ENCODE measurements at regions not wholly inside any gene's neighbourhood (a gene's known extent, or its start where the extent isn't known, plus 50 kb on each side); places are given as distances from the start of the nearest gene placed in this dataset.
"Not testable (repeated sequence)": the region's sequence is repeated elsewhere in the genome, so short reads cannot be mapped to it uniquely, and the experiment has no call there.

DNA sequence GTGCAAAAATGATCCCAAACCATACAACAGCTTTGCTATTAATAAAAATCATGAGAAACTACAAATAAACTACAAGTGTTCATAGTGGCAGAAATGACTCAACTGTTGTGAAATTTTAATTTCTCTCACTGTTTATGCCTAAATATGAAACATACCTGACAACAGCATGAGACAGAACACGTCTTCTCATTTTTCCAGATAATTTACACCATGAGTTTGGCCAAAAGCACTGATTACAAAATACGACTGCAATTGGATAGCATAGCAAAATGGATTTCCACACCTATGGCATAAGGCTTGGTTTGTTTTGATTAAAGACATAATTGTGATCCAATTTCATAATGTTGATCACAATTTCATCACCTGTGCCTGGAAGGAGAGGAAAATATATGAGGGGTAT lies 608.6 kb downstream of the GATA3 start:
- H3K9ac ChIP-seq (ENCODE audit: low read length in 2 of 2): no peak overlapping the region
- no peaks in the 10 kb centered on the region for H3K4me1 ChIP-seq (ENCODE audit: control insufficient read depth, insufficient read depth, low read length)
- peaks cover 0 to 3% of the 10 kb centered on the region in 2 donors for H3K9me3 ChIP-seq (ENCODE audit: control insufficient read depth in 2 of 2, low read length in 2 of 2)
- no peak overlapping the region for H3K27ac ChIP-seq (ENCODE audit: low read length)
- no peaks in the 10 kb centered on the region for H3K36me3 ChIP-seq (ENCODE audit: control insufficient read depth in 2 of 2, insufficient read depth in 2 of 2, low read length in 2 of 2)
- no peak overlapping the region for H3K4me3 ChIP-seq (ENCODE audit: low read length in 2 of 2)
- H3K27me3 ChIP-seq (ENCODE audit: control insufficient read depth in 1 of 2, insufficient read depth in 2 of 2, low read length in 2 of 2): no peaks in the 10 kb centered on the region

DNA sequence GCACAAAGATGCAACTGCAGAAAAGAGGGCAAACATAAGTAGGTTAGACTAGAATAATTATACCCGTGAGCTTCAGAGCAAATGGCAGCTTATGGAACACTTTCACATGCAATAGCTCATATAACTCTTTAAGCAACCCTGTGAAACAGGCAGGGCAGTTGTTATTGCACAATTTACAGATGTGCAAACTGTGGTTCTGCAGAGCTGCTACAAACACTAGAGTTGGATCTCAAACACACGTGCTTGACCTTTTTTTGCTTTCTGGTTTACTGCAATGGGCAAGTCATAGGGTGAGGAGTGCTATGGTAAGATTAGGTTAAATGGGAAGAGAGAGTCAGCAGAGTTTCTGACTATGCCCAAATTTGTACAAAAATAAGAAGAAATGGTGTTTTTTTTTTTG lies 610.8 kb downstream of the GATA3 start:
- Histone ChIP-seq H3K36me3 (ENCODE audit: control insufficient read depth in 2 of 2, insufficient read depth in 2 of 2, low read length in 2 of 2) (no peaks in the 10 kb centered on the region), H3K27me3 (ENCODE audit: control insufficient read depth in 1 of 2, insufficient read depth in 2 of 2, low read length in 2 of 2) (no peaks in the 10 kb centered on the region), H3K27ac (ENCODE audit: low read length) (no peak overlapping the region), H3K9me3 (ENCODE audit: control insufficient read depth in 2 of 2, low read length in 2 of 2) (peaks cover 0 to 3% of the 10 kb centered on the region in 2 donors), H3K4me3 (ENCODE audit: low read length in 2 of 2) (no peak overlapping the region), H3K4me1 (ENCODE audit: control insufficient read depth, insufficient read depth, low read length) (no peaks in the 10 kb centered on the region), H3K9ac (ENCODE audit: low read length in 2 of 2) (no peak overlapping the region)

GRCh38 chr10:8670461-8670860 lies 616.0 kb downstream of the GATA3 start:
- H3K4me1 ChIP-seq (ENCODE audit: control insufficient read depth, insufficient read depth, low read length): no peaks in the 10 kb centered on the region
- peaks cover 3 to 9% of the 10 kb centered on the region in 2 donors for H3K9me3 ChIP-seq (ENCODE audit: control insufficient read depth in 2 of 2, low read length in 2 of 2)
- no peak overlapping the region for H3K4me3 ChIP-seq (ENCODE audit: low read length in 2 of 2)
- H3K36me3 ChIP-seq (ENCODE audit: control insufficient read depth in 2 of 2, insufficient read depth in 2 of 2, low read length in 2 of 2): no peaks in the 10 kb centered on the region
- H3K27me3 ChIP-seq (ENCODE audit: control insufficient read depth in 1 of 2, insufficient read depth in 2 of 2, low read length in 2 of 2): no peaks in the 10 kb centered on the region
- no peak overlapping the region for H3K9ac ChIP-seq (ENCODE audit: low read length in 2 of 2)
- no peak overlapping the region for H3K27ac ChIP-seq (ENCODE audit: low read length)

DNA sequence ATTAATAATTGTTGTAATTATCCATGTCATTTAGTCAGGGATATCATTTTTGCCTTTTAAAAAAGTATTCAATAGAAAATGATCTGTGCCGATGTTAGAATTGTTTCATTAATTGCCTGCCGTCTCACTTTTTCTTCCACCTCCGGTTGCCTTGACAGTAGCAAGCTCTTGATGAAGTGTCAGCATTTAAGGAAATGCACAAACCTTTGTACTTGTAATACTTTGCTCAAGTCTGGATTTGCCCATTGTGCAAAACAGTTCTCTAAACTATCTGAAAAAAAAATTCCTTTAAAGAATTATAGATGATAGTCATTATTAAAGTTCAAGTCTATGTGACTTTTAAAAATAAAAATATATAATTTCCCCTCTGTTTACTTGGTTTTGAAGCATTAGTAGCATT lies 619.7 kb downstream of the GATA3 start:
- Histone ChIP-seq H3K27ac (ENCODE audit: low read length) (no peak overlapping the region), H3K4me1 (ENCODE audit: control insufficient read depth, insufficient read depth, low read length) (no peaks in the 10 kb centered on the region), H3K36me3 (ENCODE audit: control insufficient read depth in 2 of 2, insufficient read depth in 2 of 2, low read length in 2 of 2) (no peaks in the 10 kb centered on the region), H3K9me3 (ENCODE audit: control insufficient read depth in 2 of 2, low read length in 2 of 2) (peaks cover 3 to 6% of the 10 kb centered on the region in 2 donors), H3K27me3 (ENCODE audit: control insufficient read depth in 1 of 2, insufficient read depth in 2 of 2, low read length in 2 of 2) (no peaks in the 10 kb centered on the region), H3K9ac (ENCODE audit: low read length in 2 of 2) (no peak overlapping the region), H3K4me3 (ENCODE audit: low read length in 2 of 2) (no peak overlapping the region)

GRCh38 chr10:8677642-8678041 lies 623.2 kb downstream of the GATA3 start:
- Histone ChIP-seq H3K9me3 (ENCODE audit: control insufficient read depth in 2 of 2, low read length in 2 of 2) (no peaks in the 10 kb centered on the region), H3K9ac (ENCODE audit: low read length in 2 of 2) (no peak overlapping the region), H3K4me1 (ENCODE audit: control insufficient read depth, insufficient read depth, low read length) (no peaks in the 10 kb centered on the region), H3K27me3 (ENCODE audit: control insufficient read depth in 1 of 2, insufficient read depth in 2 of 2, low read length in 2 of 2) (no peaks in the 10 kb centered on the region), H3K4me3 (ENCODE audit: low read length in 2 of 2) (no peak overlapping the region), H3K27ac (ENCODE audit: low read length) (no peak overlapping the region), H3K36me3 (ENCODE audit: control insufficient read depth in 2 of 2, insufficient read depth in 2 of 2, low read length in 2 of 2) (no peaks in the 10 kb centered on the region)

- not testable (repeated sequence) for H3K4me1 ChIP-seq (ENCODE audit: control insufficient read depth, insufficient read depth, low read length); H3K4me3 ChIP-seq (ENCODE audit: low read length in 2 of 2); H3K36me3 ChIP-seq (ENCODE audit: control insufficient read depth in 2 of 2, insufficient read depth in 2 of 2, low read length in 2 of 2); H3K27me3 ChIP-seq (ENCODE audit: control insufficient read depth in 1 of 2, insufficient read depth in 2 of 2, low read length in 2 of 2); H3K9me3 ChIP-seq (ENCODE audit: control insufficient read depth in 2 of 2, low read length in 2 of 2); H3K9ac ChIP-seq (ENCODE audit: low read length in 2 of 2); H3K27ac ChIP-seq (ENCODE audit: low read length)
These were observed 630.4 kb downstream of the GATA3 start for GRCh38 chr10:8684916-8685315.

DNA sequence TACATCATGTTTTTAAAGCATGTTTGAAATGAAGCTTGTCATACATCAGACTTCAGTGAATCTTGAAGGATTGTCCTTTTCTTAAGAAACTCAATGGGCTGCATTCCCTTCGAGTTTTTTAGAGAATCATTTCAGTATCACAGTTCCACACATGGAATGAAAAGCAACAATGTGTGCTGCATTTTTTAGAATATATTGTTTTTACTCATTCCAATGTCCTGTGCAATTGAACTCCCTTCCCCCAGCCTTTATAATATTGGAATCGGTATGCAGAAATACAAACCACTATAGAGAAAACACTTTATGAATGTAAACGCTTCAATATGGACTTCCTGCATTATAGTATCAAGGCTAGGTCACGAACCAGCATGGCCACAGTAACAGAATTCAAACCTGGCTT lies 634.4 kb downstream of the GATA3 start:
- Histone ChIP-seq H3K36me3 (ENCODE audit: control insufficient read depth in 2 of 2, insufficient read depth in 2 of 2, low read length in 2 of 2) (no peaks in the 10 kb centered on the region), H3K4me1 (ENCODE audit: control insufficient read depth, insufficient read depth, low read length) (no peaks in the 10 kb centered on the region), H3K9ac (ENCODE audit: low read length in 2 of 2) (no peak overlapping the region), H3K9me3 (ENCODE audit: control insufficient read depth in 2 of 2, low read length in 2 of 2) (no peaks in the 10 kb centered on the region), H3K4me3 (ENCODE audit: low read length in 2 of 2) (no peak overlapping the region), H3K27me3 (ENCODE audit: control insufficient read depth in 1 of 2, insufficient read depth in 2 of 2, low read length in 2 of 2) (no peaks in the 10 kb centered on the region), H3K27ac (ENCODE audit: low read length) (no peak overlapping the region)

DNA sequence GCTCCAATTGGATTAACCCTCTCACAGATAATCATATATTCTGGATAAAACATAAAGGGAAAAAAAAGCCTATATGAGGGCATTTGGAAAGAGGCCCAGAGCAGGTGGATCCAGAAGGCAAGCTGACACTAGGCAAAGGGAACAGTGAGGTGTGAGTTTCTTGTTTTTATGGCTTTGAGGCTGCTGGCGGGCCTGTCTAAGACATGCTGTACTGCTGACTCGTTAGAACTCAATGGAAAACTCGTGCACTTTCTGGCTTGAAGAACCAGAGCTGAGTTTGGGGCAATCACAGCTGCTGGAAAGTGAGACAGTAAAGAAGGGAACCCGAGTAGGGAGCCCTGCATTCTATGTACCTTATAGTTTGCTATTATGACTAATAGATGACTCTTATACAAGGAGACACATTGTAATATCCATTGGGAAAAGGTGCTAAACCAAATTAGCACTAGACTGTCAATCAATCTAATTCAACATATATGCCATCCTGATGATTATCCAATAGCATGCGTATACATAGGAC lies 637.1 kb downstream of the GATA3 start:
- no peak overlapping the region for H3K4me3 ChIP-seq (ENCODE audit: low read length in 2 of 2)
- no peaks in the 10 kb centered on the region for H3K27me3 ChIP-seq (ENCODE audit: control insufficient read depth in 1 of 2, insufficient read depth in 2 of 2, low read length in 2 of 2)
- no peaks in the 10 kb centered on the region for H3K9me3 ChIP-seq (ENCODE audit: control insufficient read depth in 2 of 2, low read length in 2 of 2)
- no peak overlapping the region for H3K9ac ChIP-seq (ENCODE audit: low read length in 2 of 2)
- H3K27ac ChIP-seq (ENCODE audit: low read length): no peak overlapping the region
- H3K4me1 ChIP-seq (ENCODE audit: control insufficient read depth, insufficient read depth, low read length): no peaks in the 10 kb centered on the region
- H3K36me3 ChIP-seq (ENCODE audit: control insufficient read depth in 2 of 2, insufficient read depth in 2 of 2, low read length in 2 of 2): no peaks in the 10 kb centered on the region

- not testable (repeated sequence) for H3K9me3 ChIP-seq (ENCODE audit: control insufficient read depth in 2 of 2, low read length in 2 of 2); H3K27ac ChIP-seq (ENCODE audit: low read length); H3K27me3 ChIP-seq (ENCODE audit: control insufficient read depth in 1 of 2, insufficient read depth in 2 of 2, low read length in 2 of 2); H3K36me3 ChIP-seq (ENCODE audit: control insufficient read depth in 2 of 2, insufficient read depth in 2 of 2, low read length in 2 of 2); H3K9ac ChIP-seq (ENCODE audit: low read length in 2 of 2); H3K4me3 ChIP-seq (ENCODE audit: low read length in 2 of 2); H3K4me1 ChIP-seq (ENCODE audit: control insufficient read depth, insufficient read depth, low read length)
These were observed 639.1 kb downstream of the GATA3 start for GRCh38 chr10:8693635-8694034.

GRCh38 chr10:8696746-8697145 lies 642.3 kb downstream of the GATA3 start:
- no peak overlapping the region for H3K27ac ChIP-seq (ENCODE audit: low read length)
- H3K36me3 ChIP-seq (ENCODE audit: control insufficient read depth in 2 of 2, insufficient read depth in 2 of 2, low read length in 2 of 2): no peaks in the 10 kb centered on the region
- H3K4me3 ChIP-seq (ENCODE audit: low read length in 2 of 2): no peak overlapping the region
- no peak overlapping the region for H3K9ac ChIP-seq (ENCODE audit: low read length in 2 of 2)
- no peaks in the 10 kb centered on the region for H3K27me3 ChIP-seq (ENCODE audit: control insufficient read depth in 1 of 2, insufficient read depth in 2 of 2, low read length in 2 of 2)
- no peaks in the 10 kb centered on the region for H3K4me1 ChIP-seq (ENCODE audit: control insufficient read depth, insufficient read depth, low read length)
- H3K9me3 ChIP-seq (ENCODE audit: control insufficient read depth in 2 of 2, low read length in 2 of 2): no peaks in the 10 kb centered on the region

GRCh38 chr10:8700689-8701088 lies 646.2 kb downstream of the GATA3 start:
- no peak overlapping the region for H3K4me3 ChIP-seq (ENCODE audit: low read length in 2 of 2)
- no peaks in the 10 kb centered on the region for H3K36me3 ChIP-seq (ENCODE audit: control insufficient read depth in 2 of 2, insufficient read depth in 2 of 2, low read length in 2 of 2)
- H3K27me3 ChIP-seq (ENCODE audit: control insufficient read depth in 1 of 2, insufficient read depth in 2 of 2, low read length in 2 of 2): no peaks in the 10 kb centered on the region
- H3K4me1 ChIP-seq (ENCODE audit: control insufficient read depth, insufficient read depth, low read length): no peaks in the 10 kb centered on the region
- no peaks in the 10 kb centered on the region for H3K9me3 ChIP-seq (ENCODE audit: control insufficient read depth in 2 of 2, low read length in 2 of 2)
- H3K27ac ChIP-seq (ENCODE audit: low read length): no peak overlapping the region
- no peak overlapping the region for H3K9ac ChIP-seq (ENCODE audit: low read length in 2 of 2)
